ENCODE measurements at regions not wholly inside any gene's neighbourhood (a gene's known extent, or its start where the extent isn't known, plus 50 kb on each side); places are given as distances from the start of the nearest gene placed in this dataset.

GRCh38 chr6:43848671-43849391, 78.8 kb downstream of the VEGFA start:
- DNase-seq (ENCODE audit: low spot score): no peak

- DNase-seq (ENCODE audit: low spot score): no peak
Observed at GRCh38 chr6:43847741-43848630, 78.0 kb downstream of the VEGFA start.

- DNase-seq (ENCODE audit: low spot score): no peak
Observed at GRCh38 chr6:43846556-43846955, 76.5 kb downstream of the VEGFA start.

GRCh38 chr6:43845646-43846045, 75.6 kb downstream of the VEGFA start:
- DNase-seq (ENCODE audit: low spot score): no peak

DNA sequence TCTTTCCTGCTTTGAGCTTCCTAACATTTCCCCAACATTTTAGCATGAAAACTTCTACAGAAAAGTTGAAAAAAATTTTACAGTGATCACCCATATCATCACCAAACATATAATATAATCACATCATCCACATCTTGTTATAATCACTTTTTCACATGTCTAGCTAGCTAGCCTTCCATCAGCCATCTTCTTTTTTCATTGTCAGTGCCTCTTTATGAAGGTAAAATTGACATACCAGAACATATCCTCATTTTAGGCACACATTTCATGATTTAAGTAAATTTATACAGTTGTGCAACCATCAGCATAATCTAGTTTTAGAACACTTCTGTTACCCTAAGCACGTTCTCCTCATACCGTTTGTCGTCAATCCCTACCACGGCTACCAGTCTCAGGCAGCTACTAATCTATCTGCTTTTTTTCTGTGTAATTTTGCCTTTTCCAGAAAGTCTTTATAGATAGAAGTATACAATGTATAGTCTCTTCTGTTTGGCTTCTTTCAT, 73.7 kb downstream of the VEGFA start:
- DNase-seq (ENCODE audit: low spot score): no peak

GRCh38 chr6:43843097-43843645, 73.2 kb downstream of the VEGFA start:
- no peak for DNase-seq (ENCODE audit: low spot score)

GRCh38 chr6:43842231-43842794, 72.3 kb downstream of the VEGFA start:
- peak; percentile 76 for DNase-seq (ENCODE audit: low spot score)

GRCh38 chr6:43840490-43841218, 70.6 kb downstream of the VEGFA start:
- DNase-seq (ENCODE audit: low spot score): no peak

DNA sequence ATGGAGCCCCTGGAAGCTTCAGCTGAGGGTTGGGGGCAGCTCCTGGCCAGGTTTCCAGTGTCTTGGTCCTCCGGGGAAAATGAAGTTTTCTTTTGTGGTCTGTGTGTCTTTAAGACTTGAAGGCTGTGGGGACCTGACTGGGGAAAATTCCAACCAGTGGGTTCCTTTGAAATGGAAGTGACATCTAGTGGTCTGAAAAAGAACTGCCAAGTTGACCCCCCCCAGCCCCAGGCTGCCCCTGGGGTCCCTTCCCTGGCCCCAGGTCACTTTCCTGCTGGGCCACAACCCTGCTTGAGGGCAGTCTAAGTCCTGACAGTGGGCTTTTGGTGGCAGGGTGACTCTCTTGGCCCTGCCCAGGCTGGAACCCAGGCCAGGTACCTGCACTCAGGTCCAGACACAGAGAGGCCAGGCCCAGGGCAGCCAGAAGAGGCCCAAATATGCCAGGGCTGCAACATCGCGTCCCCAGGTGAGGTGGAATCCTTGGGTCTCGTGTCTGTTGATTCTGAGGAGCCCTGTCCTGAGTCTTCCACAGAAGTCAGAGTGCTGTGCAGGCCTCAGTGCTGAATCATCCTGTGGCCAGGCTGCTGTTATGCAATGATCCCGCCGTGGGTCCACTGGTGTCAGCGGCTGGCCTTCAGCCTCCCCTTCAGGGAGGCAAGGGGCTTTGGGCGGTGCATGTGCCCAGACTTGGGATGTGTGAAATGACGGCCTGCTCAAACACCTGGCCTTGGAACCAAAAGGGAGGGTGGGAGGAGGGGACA, 68.4 kb downstream of the VEGFA start:
- DNase-seq (ENCODE audit: low spot score): peak; percentile 91

DNA sequence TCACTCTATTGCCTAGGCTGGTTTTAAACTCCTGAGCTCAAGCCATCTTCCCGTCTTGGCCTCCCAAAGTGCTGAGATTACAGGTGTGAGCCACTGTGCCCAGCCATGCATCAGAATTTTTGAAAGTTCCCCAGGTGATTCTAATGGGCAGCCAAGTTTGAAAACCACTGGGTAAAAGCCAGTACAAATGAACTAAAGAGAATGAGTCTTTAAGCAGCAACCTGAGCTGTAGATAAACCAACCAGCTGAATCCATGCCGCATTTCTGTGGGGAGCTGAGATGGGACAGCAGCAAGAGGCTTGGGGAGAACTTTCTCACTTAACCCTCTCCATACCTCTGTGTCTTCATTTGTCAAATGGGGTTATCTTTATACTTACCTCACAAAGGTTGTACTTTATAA, 67.5 kb downstream of the VEGFA start:
- no peak for DNase-seq (ENCODE audit: low spot score)

- no peak for DNase-seq (ENCODE audit: low spot score)
Observed at GRCh38 chr6:43836507-43837240, 66.7 kb downstream of the VEGFA start.

All from AG20443 (cell line).